GM19395 (cell line): ENCODE measurements at regions not wholly inside any gene's neighbourhood (a gene's known extent, or its start where the extent isn't known, plus 50 kb on each side); places are given as distances from the start of the nearest gene placed in this dataset.
"Not testable (repeated sequence)": the region's sequence is repeated elsewhere in the genome, so short reads cannot be mapped to it uniquely, and the experiment has no call there.

Source experiments
- ATAC-seq: cut with Tn5 transposase; IDR thresholded peaks from one replicate; pipeline ENCODE4 v1.9.1; 2021; ENCODE audit warnings: mild to moderate bottlenecking, moderate library complexity; ENCODE audit not compliant: unreplicated experiment

DNA sequence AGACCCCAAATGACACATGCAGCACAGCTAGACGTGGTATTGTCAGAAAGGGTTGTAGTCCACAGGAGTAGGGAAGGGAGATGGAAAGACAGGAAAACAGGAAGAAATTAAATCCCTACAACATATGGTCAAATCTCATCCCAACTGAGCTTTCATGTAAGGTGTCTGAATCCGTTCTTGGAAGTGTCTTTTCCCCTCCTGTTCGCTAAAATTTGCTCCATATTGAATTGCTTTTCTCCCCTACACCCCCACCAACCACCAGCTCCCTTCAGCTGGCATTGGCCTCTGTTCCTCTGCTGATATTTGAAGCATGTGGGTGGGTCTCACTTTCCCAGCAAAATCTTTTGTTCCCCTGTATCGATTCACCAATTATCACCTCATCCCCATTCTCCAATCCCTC is 376.2 kb upstream of the WWC1 start:
- no peak for ATAC-seq

GRCh38 chr5:167916261-167916691 is 375.2 kb upstream of the WWC1 start:
- no peak for ATAC-seq

GRCh38 chr5:167916706-167917105 is 374.7 kb upstream of the WWC1 start:
- no peak for ATAC-seq

DNA sequence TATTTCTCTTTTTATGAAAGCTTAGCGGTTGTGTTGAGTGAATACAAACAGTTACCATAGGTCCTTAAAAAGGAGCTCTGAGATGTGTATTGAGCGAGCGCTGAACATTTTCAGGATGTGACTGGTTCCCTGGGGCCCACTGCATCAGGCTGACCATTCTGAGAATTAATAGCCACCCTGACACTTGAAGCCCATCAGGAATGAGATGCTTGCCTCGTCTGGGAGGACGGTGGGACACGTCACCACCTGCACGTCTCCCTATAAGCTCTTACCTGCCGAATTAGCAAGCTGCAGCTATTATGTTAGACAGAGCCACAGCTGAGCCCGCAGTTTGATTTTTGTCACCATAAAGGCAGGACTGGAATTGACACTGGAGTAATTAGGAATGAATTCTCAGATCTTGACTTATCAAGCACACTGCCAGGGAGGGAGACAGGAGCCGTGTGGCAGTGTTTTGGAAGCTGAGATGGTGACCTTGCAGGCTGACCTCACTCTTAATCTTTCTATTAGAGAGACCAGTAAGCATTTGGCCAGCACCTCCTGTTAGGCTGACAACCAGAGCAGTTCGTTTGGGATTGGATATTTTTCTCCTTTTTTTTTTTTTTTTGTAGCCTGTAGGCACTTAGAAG is 373.1 kb upstream of the WWC1 start:
- ATAC-seq = no peak

DNA sequence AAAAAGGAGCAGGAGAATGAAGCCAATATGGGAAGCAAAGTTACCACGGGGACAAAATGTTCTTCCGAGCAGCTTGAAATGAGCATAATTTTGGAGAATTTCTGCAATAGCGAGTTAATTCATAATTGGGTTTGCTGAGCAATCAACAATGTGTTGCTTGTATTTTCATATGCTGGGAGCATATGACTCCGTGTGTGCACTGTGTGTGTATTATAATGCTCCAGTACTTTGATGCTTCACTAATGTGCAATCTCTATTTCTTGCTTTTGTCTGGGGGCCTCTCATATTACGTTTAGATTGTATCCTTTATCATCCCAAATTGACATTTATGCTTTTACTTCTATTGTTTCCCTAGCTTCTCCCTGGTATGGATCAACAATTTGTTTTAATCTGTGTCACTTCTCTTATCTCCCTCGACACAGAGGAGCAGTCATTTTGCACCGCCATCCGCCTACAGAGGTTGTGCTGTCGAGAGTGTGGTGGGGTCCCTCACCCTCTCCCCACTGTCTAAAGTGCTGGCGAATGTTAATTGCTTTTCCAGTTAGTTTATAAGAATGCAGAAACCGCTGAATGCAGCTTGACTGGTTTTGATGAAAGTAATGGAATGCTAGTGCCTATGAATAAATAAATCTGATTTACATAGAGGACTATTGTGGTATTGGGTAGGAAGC is 372.5 kb upstream of the WWC1 start:
- ATAC-seq = no peak

DNA sequence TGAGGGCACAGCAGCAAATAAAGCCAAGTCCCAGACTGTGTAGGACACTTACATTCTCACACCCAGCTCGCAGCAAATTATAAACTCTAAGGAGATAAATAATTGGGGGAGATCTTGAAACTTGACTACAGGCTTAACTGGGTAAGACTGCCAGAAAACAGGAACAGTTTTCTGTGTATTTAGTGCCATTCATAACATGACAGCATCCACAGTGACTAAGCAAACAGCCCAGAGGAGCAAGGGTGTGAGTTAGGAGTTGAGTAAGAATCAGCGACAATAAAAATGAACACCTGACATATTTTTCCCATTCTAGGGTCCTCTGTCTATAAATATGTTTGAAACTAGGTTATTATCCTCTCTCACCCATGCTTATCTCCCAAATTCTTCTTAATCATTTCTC is 370.9 kb upstream of the WWC1 start:
- ATAC-seq = no peak

GRCh38 chr5:167921796-167922195 is 369.6 kb upstream of the WWC1 start:
- ATAC-seq = no peak

DNA sequence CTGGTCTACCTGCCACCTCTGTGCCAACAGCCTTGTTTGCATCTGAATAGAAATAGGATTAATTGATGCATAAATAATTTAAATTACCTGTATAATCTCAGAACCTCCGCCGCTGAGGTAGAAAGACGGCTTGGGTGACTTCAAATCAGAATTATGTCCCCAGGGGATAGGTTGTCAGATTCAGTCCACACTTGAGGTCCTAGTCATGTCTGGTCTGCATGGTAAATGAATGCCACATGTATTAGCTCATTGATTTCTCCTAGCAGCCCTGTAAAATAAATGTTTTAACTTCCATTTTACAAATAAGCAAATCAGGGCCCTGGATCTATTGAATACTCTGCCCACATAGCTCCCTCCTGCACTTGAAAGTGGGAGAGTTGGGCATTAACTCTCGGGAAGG is 368.0 kb upstream of the WWC1 start:
- ATAC-seq = no peak

GRCh38 chr5:167929841-167930240 is 361.6 kb upstream of the WWC1 start:
- ATAC-seq = no peak

DNA sequence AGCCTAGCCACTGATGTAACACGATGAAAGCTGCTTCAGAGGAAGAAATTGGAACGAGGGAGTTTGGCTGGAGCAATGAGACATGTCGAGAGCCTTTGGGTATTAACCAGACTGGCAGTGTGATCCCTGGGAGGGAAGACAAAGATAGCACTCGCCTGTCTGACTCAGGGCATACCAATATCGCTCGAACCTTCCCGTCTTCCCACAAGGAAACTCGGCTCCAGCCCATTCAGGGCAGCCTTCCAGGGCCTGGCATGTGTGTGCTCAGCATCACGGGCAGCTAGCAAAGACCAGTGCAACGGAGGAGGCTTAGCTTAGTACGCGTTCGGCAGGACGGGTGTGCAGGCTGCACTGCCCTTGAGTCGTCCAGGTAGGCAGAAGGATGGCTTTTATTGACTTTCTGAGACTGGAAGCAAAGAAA is 356.9 kb upstream of the WWC1 start:
- ATAC-seq = no peak

DNA sequence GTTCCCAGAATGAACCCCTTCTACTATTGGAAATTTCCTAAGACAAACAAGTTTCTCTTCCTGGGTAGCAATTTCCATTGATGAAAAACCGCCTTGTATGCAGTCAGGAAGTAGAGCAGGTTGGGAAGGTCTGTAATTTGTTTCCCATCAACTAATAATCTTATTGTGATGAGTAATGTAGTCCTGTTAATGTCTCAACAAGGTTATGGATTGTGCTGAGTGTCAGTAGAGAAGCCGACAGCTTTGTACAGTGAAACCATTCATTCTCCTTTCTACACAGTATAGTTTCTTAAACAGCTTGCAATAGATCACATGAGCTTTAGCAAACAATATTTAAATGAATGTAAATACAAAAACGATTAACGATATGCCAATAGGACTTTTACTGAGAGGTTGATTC is 355.4 kb upstream of the WWC1 start:
- ATAC-seq = no peak

- no peak for ATAC-seq
These were observed 354.4 kb upstream of the WWC1 start for GRCh38 chr5:167936944-167937634.

- no peak for ATAC-seq
These were observed 353.8 kb upstream of the WWC1 start for GRCh38 chr5:167937635-167937998.

- ATAC-seq = no peak
These were observed 351.8 kb upstream of the WWC1 start for GRCh38 chr5:167939686-167940085.

- ATAC-seq = no peak
These were observed 350.5 kb upstream of the WWC1 start for GRCh38 chr5:167940911-167941310.

DNA sequence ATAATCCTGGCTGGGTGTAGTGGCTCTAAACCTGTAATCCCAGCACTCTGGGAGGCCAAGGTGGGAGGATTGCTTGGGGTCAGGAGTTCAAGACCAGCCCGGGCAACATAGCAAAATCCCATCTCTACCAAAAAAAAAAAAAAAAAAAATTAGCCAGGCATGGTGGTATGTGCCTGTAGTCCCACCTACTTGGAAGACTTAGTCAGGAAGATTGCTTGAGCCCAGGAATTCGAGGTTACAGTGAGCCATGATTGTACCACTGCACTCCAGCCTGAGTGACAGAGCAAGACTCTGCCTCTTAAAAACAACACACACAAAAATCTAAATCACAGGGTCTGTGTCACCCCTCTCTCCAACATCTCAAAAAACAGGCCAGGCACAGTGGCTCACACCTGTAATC is 349.9 kb upstream of the WWC1 start:
- not testable (repeated sequence) for ATAC-seq

DNA sequence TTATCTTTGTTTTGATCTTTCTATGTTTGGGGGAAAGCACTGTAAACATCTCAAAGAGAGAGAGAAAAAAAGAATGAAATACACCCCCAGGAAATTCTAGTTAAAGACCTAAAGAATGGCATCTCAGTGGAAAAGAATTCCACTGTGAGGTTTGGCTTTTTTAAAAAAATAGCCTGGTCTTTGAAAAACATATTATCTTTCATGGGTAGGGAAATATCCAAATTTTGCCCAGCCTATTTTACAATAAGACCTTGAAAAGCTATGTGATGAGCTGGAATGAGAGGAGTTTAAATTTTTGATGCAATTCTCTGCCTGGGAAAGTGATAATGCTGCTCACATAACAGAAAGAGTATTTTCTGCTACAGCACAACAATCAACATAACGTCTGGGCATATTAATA is 348.1 kb upstream of the WWC1 start:
- ATAC-seq = no peak

DNA sequence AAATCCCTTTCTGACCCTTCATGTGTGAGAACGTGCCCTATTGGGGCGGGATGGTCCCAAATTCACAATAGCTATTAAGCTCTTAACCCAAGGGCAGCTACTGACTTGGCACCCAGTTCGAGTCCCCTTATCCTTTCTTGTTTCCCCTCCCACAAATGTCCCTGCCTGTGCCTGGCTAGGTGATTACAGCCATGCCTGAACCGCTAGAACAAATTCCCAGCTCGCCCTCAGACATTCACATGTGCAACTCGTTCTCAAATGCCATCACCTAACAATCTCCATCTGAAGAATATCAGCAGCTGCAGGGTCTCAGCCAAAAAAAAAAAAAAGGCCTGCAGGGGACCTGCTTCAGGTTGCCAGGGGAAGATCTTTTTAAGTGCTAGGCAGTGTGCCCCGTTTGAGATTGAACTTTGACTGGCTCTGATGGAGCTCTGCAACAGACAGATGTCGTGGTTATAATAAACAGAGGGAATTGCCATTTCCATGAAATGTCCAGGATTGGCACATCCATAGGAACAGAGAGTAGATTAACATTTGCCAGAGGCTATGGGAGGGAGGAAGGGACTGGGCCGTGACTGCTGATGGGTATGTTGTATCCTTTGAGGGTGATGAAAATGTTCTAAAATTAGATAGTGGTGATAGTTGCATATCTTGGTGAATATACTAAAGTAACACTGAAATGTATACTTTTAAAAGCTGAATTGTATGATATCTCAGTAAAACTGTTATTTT is 347.2 kb upstream of the WWC1 start:
- ATAC-seq = no peak

- no peak for ATAC-seq
These were observed 345.7 kb upstream of the WWC1 start for GRCh38 chr5:167945542-167946384.

GRCh38 chr5:167947306-167947705 is 344.1 kb upstream of the WWC1 start:
- no peak for ATAC-seq

GRCh38 chr5:167948251-167948650 is 343.2 kb upstream of the WWC1 start:
- no peak for ATAC-seq
